Kidney (tissue), 13 donors: ENCODE measurements at regions not wholly inside any gene's neighbourhood (a gene's known extent, or its start where the extent isn't known, plus 50 kb on each side); places are given as distances from the start of the nearest gene placed in this dataset.

ENCODE experiments used
- DNase-seq, 5 donors: peaks; one replicate each; pipeline ENCODE4 v3.0.0-alpha.2; 2013 to 2020
- FAIRE-seq: peaks from 2 replicates; lab custom pipeline; 2012; peaks lifted over from hg19 to GRCh38; lab: Jason Lieb, UNC
- H3K27ac ChIP-seq, 2 donors: one replicate each; pipeline ENCODE4 v1.7.0; 2013; ENCODE audit warnings: low read depth in 2 of 2, low read length in 2 of 2, inconsistent platforms in 1 of 2
- H3K27me3 ChIP-seq: one replicate; pipeline ENCODE4 v1.7.1; 2013; ENCODE audit warnings: low read length, inconsistent platforms; ENCODE audit not compliant: control insufficient read depth, insufficient read depth
- H3K36me3 ChIP-seq, 3 donors: one replicate each; pipeline versions ENCODE4 v1.7.0 to v1.7.1; 2013; ENCODE audit warnings: low read length in 3 of 3, control low read depth in 1 of 3, inconsistent platforms in 1 of 3; ENCODE audit not compliant: insufficient read depth in 3 of 3, control insufficient read depth in 2 of 3
- H3K4me1 ChIP-seq, 3 donors: one replicate each; pipeline versions ENCODE4 v1.7.0 to v1.7.1; 2013; ENCODE audit warnings: low read length in 3 of 3, inconsistent platforms in 1 of 3, low read depth in 1 of 3; ENCODE audit not compliant: control insufficient read depth in 2 of 3, insufficient read depth in 2 of 3
- H3K4me3 ChIP-seq, 3 donors: one replicate each; pipeline versions ENCODE4 v1.7.0 to v1.8.1; 2013; ENCODE audit warnings: low read length in 3 of 3, control low read depth in 1 of 3, inconsistent platforms in 1 of 3
- H3K9ac ChIP-seq, 3 donors: one replicate each; pipeline versions ENCODE4 v1.7.0 to v1.7.1; 2013; ENCODE audit warnings: low read length in 3 of 3, control low read depth in 1 of 3, inconsistent platforms in 1 of 3
- H3K9me3 ChIP-seq, 3 donors: one replicate each; pipeline versions ENCODE4 v1.7.0 to v1.7.1; 2013; ENCODE audit warnings: low read length in 3 of 3, control low read depth in 1 of 3, inconsistent platforms in 1 of 3; ENCODE audit not compliant: control insufficient read depth in 2 of 3, insufficient read depth in 1 of 3
- intact Hi-C: fragments of 100-400 bp; cut with DNase I; formaldehyde crosslinking; loops from one replicate; pipeline ENCODE4 v1.11.1; 2022
- TF ChIP-seq, protein P1 (sequence below): IDR thresholded peaks from 3 replicates; pipeline ENCODE4 v1.5.1; 2012; ENCODE audit warnings: mild to moderate bottlenecking, moderate library complexity, borderline replicate concordance; ENCODE audit not compliant: insufficient read depth; ENCODE audit errors: extremely low read depth
- donor health status: control.
- donor health status: control.
- donor health status: control.
- donor health status: control.
- donor health status: control.
- donor health status: DM: yes; HTN: yes; CAD: no.
- donor health status: Normal renal cell carcinoma (clear cell type).

DNA sequence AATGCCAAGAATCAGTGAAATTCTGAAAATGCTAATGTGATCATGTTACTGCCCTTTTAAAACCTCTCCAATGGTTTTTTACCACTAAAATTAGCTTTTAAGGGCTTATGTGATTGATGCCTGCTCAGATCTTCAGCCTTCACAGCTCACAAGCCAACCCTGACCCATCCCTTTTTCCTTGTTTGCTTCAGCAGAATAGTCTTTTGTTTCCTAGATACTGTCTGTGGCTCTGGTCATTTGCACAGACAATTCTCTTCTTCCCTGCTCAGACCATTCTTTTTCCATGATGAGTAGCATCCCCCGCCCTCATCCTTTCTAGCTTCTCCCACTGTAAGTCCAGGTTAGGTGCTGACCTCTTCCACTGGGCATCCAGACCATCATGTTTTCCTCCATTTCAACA lies 164.9 kb upstream of the NT5C1B start:
- Histone ChIP-seq H3K27me3 (no peaks in the 10 kb centered on the region), H3K4me1 (peaks cover 0 to 3% (median 0%) of the 10 kb centered on the region in 3 donors), H3K9ac (no peak overlapping the region), H3K36me3 (no peaks in the 10 kb centered on the region), H3K4me3 (no peak overlapping the region), H3K9me3 (no peaks in the 10 kb centered on the region), H3K27ac (no peak overlapping the region)
- FAIRE-seq (no peak), DNase-seq (no peak)
- intact Hi-C loops = no loop called here
- TF ChIP-seq, protein P1, sequence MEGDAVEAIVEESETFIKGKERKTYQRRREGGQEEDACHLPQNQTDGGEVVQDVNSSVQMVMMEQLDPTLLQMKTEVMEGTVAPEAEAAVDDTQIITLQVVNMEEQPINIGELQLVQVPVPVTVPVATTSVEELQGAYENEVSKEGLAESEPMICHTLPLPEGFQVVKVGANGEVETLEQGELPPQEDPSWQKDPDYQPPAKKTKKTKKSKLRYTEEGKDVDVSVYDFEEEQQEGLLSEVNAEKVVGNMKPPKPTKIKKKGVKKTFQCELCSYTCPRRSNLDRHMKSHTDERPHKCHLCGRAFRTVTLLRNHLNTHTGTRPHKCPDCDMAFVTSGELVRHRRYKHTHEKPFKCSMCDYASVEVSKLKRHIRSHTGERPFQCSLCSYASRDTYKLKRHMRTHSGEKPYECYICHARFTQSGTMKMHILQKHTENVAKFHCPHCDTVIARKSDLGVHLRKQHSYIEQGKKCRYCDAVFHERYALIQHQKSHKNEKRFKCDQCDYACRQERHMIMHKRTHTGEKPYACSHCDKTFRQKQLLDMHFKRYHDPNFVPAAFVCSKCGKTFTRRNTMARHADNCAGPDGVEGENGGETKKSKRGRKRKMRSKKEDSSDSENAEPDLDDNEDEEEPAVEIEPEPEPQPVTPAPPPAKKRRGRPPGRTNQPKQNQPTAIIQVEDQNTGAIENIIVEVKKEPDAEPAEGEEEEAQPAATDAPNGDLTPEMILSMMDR = no peak

- Histone ChIP-seq H3K27ac (no peak overlapping the region), H3K4me3 (no peak overlapping the region), H3K36me3 (no peaks in the 10 kb centered on the region), H3K9me3 (no peaks in the 10 kb centered on the region), H3K27me3 (no peaks in the 10 kb centered on the region), H3K9ac (no peak overlapping the region), H3K4me1 (peaks cover 0 to 3% (median 0%) of the 10 kb centered on the region in 3 donors)
- TF ChIP-seq, protein P1 = no peak
- intact Hi-C loops = no loop called here
- DNase-seq (no peak), FAIRE-seq (no peak)
Observed at GRCh38 chr2:18753722-18754121, 164.4 kb upstream of the NT5C1B start.

DNA sequence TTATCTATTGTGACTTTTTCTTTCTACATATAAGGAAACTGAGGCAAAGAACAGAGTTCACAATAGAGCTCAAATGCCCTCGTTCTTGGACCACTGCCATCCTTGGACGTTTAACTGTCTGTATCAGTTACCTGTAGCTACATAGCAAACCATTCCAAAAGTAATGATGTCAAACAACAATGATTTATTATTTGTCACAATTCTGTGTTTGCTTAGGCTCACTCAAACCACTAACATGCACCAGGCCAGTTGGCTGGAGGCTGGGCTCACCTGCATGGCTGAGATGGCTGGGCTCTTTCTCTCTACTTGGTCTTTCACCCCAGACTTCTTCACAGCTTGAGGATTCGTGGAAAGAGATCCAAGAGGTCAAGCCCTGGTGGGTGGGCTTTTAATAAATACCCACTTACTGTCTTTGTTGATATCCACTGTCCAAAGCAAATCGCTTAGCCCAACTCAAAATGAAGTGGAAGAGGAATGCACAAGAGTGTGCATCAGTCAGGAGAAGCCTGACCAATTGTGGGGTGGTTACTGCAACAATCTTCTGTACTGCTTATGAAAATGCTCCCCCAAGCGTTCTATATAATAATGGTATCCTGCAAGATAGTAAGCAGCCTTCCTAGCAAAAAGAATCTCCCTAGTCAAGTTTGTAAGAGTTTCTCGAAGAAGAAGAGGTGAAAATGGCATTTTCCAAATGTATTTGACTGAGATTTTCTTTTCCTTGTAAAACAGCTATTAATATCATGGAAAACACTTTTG lies 163.5 kb upstream of the NT5C1B start:
- Histone ChIP-seq H3K36me3 (no peaks in the 10 kb centered on the region), H3K9me3 (no peaks in the 10 kb centered on the region), H3K9ac (no peak overlapping the region), H3K4me3 (no peak overlapping the region), H3K4me1 (peaks cover 0 to 3% (median 0%) of the 10 kb centered on the region in 3 donors), H3K27me3 (no peaks in the 10 kb centered on the region), H3K27ac (no peak overlapping the region)
- DNase-seq = peak in 2 of 5 donors; percentile 36 to 45
- intact Hi-C loops = no loop called here
- TF ChIP-seq, protein P1 = no peak
- FAIRE-seq = no peak

GRCh38 chr2:18752022-18752493 lies 162.7 kb upstream of the NT5C1B start:
- Histone ChIP-seq H3K4me1 (peaks cover 0 to 3% (median 0%) of the 10 kb centered on the region in 3 donors), H3K4me3 (no peak overlapping the region), H3K27me3 (no peaks in the 10 kb centered on the region), H3K27ac (no peak overlapping the region), H3K36me3 (no peaks in the 10 kb centered on the region), H3K9ac (no peak overlapping the region), H3K9me3 (no peaks in the 10 kb centered on the region)
- no peak for FAIRE-seq
- peak in 3 of 5 donors; percentile 53 to 90 (median 76) for DNase-seq
- TF ChIP-seq, protein P1 = no peak
- intact Hi-C loops = no loop called here
